Vagina (tissue), 2 donors: ENCODE measurements at regions not wholly inside any gene's neighbourhood (a gene's known extent, or its start where the extent isn't known, plus 50 kb on each side); places are given as distances from the start of the nearest gene placed in this dataset.

Source experiments
- DNase-seq, 2 donors: peaks; one replicate each; pipeline ENCODE4 v3.0.0-alpha.2; 2017; ENCODE audit errors: extremely low spot score in 2 of 2
- H3K27ac ChIP-seq: fragments of 200-600 bp; sonication (generic); one replicate; pipeline ENCODE4 v1.5.1; 2019
- H3K27me3 ChIP-seq: fragments of 200-600 bp; sonication (generic); one replicate; pipeline ENCODE4 v1.5.1; 2019
- H3K36me3 ChIP-seq, 2 donors: fragments of 200-600 bp; sonication (generic); one replicate each; pipeline ENCODE4 v1.5.1; 2017 to 2019
- H3K4me1 ChIP-seq: fragments of 200-600 bp; sonication (generic); one replicate; pipeline ENCODE4 v1.5.1; 2019
- H3K4me3 ChIP-seq, 2 donors: fragments of 200-600 bp; sonication (generic); 1 replicate in 1 of 2; 2 replicates in 1 of 2; pipeline ENCODE4 v1.5.1; 2016 to 2019
- H3K9me3 ChIP-seq: fragments of 200-600 bp; sonication (generic); one replicate; pipeline ENCODE4 v1.5.1; 2019
- POLR2A ChIP-seq, 2 donors: fragments of 450-650 bp; IDR thresholded peaks; one replicate each; pipeline ENCODE4 v1.6.1; 2017; ENCODE audit warnings: antibody characterized with exemption in 2 of 2, mild to moderate bottlenecking in 2 of 2, moderate library complexity in 2 of 2
- POLR2AphosphoS5 ChIP-seq, 2 donors: sonication (generic); formaldehyde crosslinking; IDR thresholded peaks; one replicate each; pipeline ENCODE4 v1.9.0; 2017; ENCODE audit warnings: antibody characterized with exemption in 2 of 2, mild to moderate bottlenecking in 2 of 2, low read depth in 1 of 2; ENCODE audit not compliant: insufficient read depth in 1 of 2
- intact Hi-C: fragments of 100-400 bp; cut with DNase I; formaldehyde crosslinking; loops from one replicate; pipeline ENCODE4 v1.15.1; 2023
- TF ChIP-seq, protein P1 (sequence below), 3 experiments: fragments of 450-650 bp in 2 of 3; fragments of 200-600 bp in 1 of 3; sonication (generic) in 1 of 3; IDR thresholded peaks; one replicate each; pipeline ENCODE4 v1.5.1; 2017 to 2019; ENCODE audit warnings: antibody characterized with exemption in 3 of 3, mild to moderate bottlenecking in 2 of 3, moderate library complexity in 2 of 3

DNA sequence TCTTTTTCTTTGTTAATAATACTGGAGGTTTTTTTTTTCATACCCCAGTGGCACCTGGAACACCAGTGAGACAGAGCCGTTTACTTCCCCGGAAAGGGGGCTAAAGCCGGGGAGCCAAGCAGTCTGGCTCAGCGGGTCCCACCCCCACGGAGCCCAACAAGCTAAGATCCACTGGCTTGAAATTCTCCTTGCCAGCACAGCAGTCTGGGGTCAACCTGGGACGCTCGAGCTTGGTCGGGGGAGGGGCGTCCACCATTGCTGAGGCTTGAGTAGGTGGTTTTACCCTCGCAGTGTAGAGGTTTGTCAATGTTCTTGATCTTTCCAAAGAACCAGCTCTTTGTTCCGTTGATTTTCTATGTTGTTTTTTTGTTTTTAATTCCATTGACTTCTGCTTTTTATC is 94.6 kb upstream of the DIAPH3 start:
- DNase-seq = no peak
- intact Hi-C loops = no loop called here
- H3K4me3 ChIP-seq = no peak overlapping the region
- H3K36me3 ChIP-seq = no peaks in the 10 kb centered on the region
- H3K27ac ChIP-seq = no peak overlapping the region
- H3K4me1 ChIP-seq = no peaks in the 10 kb centered on the region
- H3K27me3 ChIP-seq = no peaks in the 10 kb centered on the region
- no peaks in the 10 kb centered on the region for H3K9me3 ChIP-seq
- TF ChIP-seq POLR2AphosphoS5 (IDR thresholded peaks at IDR 0.05; ENCODE audit: insufficient read depth in 1 of 2, low read depth in 1 of 2) (no peak), POLR2A (IDR thresholded peaks at IDR 0.05) (no peak)
- TF ChIP-seq, protein P1, sequence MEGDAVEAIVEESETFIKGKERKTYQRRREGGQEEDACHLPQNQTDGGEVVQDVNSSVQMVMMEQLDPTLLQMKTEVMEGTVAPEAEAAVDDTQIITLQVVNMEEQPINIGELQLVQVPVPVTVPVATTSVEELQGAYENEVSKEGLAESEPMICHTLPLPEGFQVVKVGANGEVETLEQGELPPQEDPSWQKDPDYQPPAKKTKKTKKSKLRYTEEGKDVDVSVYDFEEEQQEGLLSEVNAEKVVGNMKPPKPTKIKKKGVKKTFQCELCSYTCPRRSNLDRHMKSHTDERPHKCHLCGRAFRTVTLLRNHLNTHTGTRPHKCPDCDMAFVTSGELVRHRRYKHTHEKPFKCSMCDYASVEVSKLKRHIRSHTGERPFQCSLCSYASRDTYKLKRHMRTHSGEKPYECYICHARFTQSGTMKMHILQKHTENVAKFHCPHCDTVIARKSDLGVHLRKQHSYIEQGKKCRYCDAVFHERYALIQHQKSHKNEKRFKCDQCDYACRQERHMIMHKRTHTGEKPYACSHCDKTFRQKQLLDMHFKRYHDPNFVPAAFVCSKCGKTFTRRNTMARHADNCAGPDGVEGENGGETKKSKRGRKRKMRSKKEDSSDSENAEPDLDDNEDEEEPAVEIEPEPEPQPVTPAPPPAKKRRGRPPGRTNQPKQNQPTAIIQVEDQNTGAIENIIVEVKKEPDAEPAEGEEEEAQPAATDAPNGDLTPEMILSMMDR (IDR thresholded peaks at IDR 0.05) = no peak

DNA sequence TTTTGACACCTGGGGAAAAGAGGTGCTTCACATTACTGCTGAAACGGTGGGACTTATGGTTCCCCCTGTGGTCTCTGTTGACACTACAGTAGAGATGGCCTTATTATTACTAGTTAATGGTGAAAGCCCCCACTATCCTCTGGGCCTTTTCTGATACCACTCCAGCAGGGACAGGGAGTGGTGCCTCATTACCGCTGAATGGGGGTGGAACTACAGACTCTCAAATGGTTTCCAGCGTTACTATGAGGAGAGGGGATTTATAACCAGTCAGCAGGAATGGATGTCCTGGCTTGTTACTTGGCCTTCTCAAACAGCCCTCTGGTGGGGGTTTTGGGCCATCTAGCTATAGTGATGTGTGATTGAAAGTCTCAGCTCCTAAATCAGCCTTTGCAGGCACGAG is 96.7 kb upstream of the DIAPH3 start:
- no peaks in the 10 kb centered on the region for H3K27me3 ChIP-seq

DNA sequence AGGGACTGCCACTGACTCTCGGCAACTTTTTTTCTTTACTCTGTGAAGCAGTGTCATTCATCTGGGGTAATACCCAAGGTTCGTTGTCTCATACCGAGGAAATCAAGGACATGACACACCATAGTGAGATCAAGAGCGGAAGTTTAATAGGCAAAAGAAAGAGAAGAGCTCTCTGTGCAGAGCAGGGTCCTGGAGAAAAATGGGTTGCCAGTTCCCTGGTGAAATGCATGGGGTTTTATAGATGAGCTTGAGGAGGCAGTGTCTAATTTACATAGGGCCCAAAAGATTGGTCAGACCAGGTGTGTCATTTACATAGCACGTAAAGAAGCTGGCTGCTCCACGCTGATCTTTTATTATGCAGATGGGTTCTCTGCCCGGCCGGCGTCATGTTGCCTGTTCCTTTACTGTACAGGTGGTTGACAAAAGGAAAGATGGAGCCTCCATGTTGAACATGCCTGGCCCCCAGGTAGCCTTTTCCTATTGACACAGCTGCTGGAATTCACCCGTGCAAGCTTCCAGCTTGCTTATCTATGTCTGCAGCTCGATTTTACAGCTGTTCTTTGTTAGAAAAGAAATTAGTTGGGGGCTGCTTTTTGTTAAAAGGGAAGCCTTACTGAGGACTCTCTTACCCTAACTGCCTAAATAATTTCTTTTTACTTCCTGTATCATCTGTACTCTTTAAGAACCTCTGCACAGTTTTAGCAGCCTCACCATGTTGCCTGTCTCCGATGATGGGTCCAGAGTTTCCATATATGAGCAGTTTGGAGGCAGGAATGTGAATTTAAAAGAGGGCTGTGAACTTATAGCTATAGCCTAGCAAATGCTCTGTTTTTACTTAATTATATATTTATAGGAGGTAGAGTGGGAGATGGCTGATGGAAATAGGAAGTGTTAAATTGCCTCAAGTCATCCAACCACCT is 98.0 kb upstream of the DIAPH3 start:
- no peaks in the 10 kb centered on the region for H3K4me1 ChIP-seq
- intact Hi-C loops = no loop called here
- no peak for DNase-seq
- H3K27me3 ChIP-seq = no peaks in the 10 kb centered on the region
- no peaks in the 10 kb centered on the region for H3K36me3 ChIP-seq
- TF ChIP-seq, protein P1 (IDR thresholded peaks at IDR 0.05) = no peak
- TF ChIP-seq POLR2AphosphoS5 (IDR thresholded peaks at IDR 0.05; ENCODE audit: insufficient read depth in 1 of 2, low read depth in 1 of 2) (no peak), POLR2A (IDR thresholded peaks at IDR 0.05) (no peak)
- no peak overlapping the region for H3K4me3 ChIP-seq
- no peak overlapping the region for H3K27ac ChIP-seq
- H3K9me3 ChIP-seq = no peaks in the 10 kb centered on the region

More for the DNA sequence above, 96.7 kb upstream of the DIAPH3 start:
- Histone ChIP-seq H3K4me3 (no peak overlapping the region), H3K36me3 (no peaks in the 10 kb centered on the region), H3K9me3 (no peaks in the 10 kb centered on the region), H3K27ac (no peak overlapping the region), H3K4me1 (no peaks in the 10 kb centered on the region)
- no peak for DNase-seq
- TF ChIP-seq, protein P1 (IDR thresholded peaks at IDR 0.05) = no peak
- TF ChIP-seq POLR2AphosphoS5 (IDR thresholded peaks at IDR 0.05; ENCODE audit: insufficient read depth in 1 of 2, low read depth in 1 of 2) = no peak
- no peak for TF ChIP-seq POLR2A (IDR thresholded peaks at IDR 0.05)
- intact Hi-C loops = no loop called here

GRCh38 chr13:60265566-60265965 is 101.8 kb upstream of the DIAPH3 start:
- no peak for DNase-seq
- TF ChIP-seq, protein P1 (IDR thresholded peaks at IDR 0.05) = no peak
- TF ChIP-seq POLR2A (IDR thresholded peaks at IDR 0.05) (no peak), POLR2AphosphoS5 (IDR thresholded peaks at IDR 0.05; ENCODE audit: insufficient read depth in 1 of 2, low read depth in 1 of 2) (no peak)
- intact Hi-C loops = no loop called here
- Histone ChIP-seq H3K9me3 (no peaks in the 10 kb centered on the region), H3K27me3 (no peaks in the 10 kb centered on the region), H3K27ac (no peak overlapping the region), H3K36me3 (no peaks in the 10 kb centered on the region), H3K4me1 (no peaks in the 10 kb centered on the region), H3K4me3 (no peak overlapping the region)
